Kidney (tissue), 13 donors: ENCODE measurements at regions not wholly inside any gene's neighbourhood (a gene's known extent, or its start where the extent isn't known, plus 50 kb on each side); places are given as distances from the start of the nearest gene placed in this dataset.

Experiments used
- DNase-seq, 5 donors: peaks; one replicate each; pipeline ENCODE4 v3.0.0-alpha.2; 2013 to 2020
- FAIRE-seq: peaks from 2 replicates; lab custom pipeline; 2012; peaks lifted over from hg19 to GRCh38; lab: Jason Lieb, UNC
- H3K27ac ChIP-seq, 2 donors: one replicate each; pipeline ENCODE4 v1.7.0; 2013; ENCODE audit warnings: low read depth in 2 of 2, low read length in 2 of 2, inconsistent platforms in 1 of 2
- H3K27me3 ChIP-seq: one replicate; pipeline ENCODE4 v1.7.1; 2013; ENCODE audit warnings: low read length, inconsistent platforms; ENCODE audit not compliant: control insufficient read depth, insufficient read depth
- H3K36me3 ChIP-seq, 3 donors: one replicate each; pipeline versions ENCODE4 v1.7.0 to v1.7.1; 2013; ENCODE audit warnings: low read length in 3 of 3, control low read depth in 1 of 3, inconsistent platforms in 1 of 3; ENCODE audit not compliant: insufficient read depth in 3 of 3, control insufficient read depth in 2 of 3
- H3K4me1 ChIP-seq, 3 donors: one replicate each; pipeline versions ENCODE4 v1.7.0 to v1.7.1; 2013; ENCODE audit warnings: low read length in 3 of 3, inconsistent platforms in 1 of 3, low read depth in 1 of 3; ENCODE audit not compliant: control insufficient read depth in 2 of 3, insufficient read depth in 2 of 3
- H3K4me3 ChIP-seq, 3 donors: one replicate each; pipeline versions ENCODE4 v1.7.0 to v1.8.1; 2013; ENCODE audit warnings: low read length in 3 of 3, control low read depth in 1 of 3, inconsistent platforms in 1 of 3
- H3K9ac ChIP-seq, 3 donors: one replicate each; pipeline versions ENCODE4 v1.7.0 to v1.7.1; 2013; ENCODE audit warnings: low read length in 3 of 3, control low read depth in 1 of 3, inconsistent platforms in 1 of 3
- H3K9me3 ChIP-seq, 3 donors: one replicate each; pipeline versions ENCODE4 v1.7.0 to v1.7.1; 2013; ENCODE audit warnings: low read length in 3 of 3, control low read depth in 1 of 3, inconsistent platforms in 1 of 3; ENCODE audit not compliant: control insufficient read depth in 2 of 3, insufficient read depth in 1 of 3
- intact Hi-C: fragments of 100-400 bp; cut with DNase I; formaldehyde crosslinking; loops from one replicate; pipeline ENCODE4 v1.11.1; 2022
- TF ChIP-seq, protein P1 (sequence below): IDR thresholded peaks from 3 replicates; pipeline ENCODE4 v1.5.1; 2012; ENCODE audit warnings: mild to moderate bottlenecking, moderate library complexity, borderline replicate concordance; ENCODE audit not compliant: insufficient read depth; ENCODE audit errors: extremely low read depth
- donor health status: control.
- donor health status: control.
- donor health status: control.
- donor health status: control.
- donor health status: control.
- donor health status: DM: yes; HTN: yes; CAD: no.
- donor health status: Normal renal cell carcinoma (clear cell type).

DNA sequence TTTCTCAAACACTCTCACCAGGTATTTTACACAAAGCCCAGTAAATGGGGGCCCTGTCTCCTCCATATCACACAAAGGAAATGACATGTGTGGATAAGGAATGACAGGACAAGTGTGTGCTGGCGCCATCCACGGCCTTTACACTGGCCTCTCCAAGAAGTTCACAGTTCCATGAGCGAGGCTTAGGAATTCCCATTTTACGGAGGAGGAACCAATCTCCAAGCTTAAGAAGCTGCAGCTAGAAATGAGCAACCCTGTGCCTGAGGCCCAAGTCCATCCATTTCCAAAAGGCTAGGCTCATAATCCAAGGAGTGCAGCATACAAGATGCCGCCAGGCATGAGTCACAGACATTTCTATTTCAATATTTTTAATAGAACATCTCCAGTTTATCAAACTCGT, 203.4 kb downstream of the AUH start:
- Histone ChIP-seq H3K9me3 (no peaks in the 10 kb centered on the region), H3K36me3 (no peaks in the 10 kb centered on the region), H3K27ac (no peak overlapping the region), H3K4me1 (peaks cover 0 to 8% (median 0%) of the 10 kb centered on the region in 3 donors), H3K9ac (no peak overlapping the region), H3K4me3 (no peak overlapping the region), H3K27me3 (no peaks in the 10 kb centered on the region)
- FAIRE-seq: no peak
- intact Hi-C loops: no loop called here
- no peak for DNase-seq
- TF ChIP-seq, protein P1, sequence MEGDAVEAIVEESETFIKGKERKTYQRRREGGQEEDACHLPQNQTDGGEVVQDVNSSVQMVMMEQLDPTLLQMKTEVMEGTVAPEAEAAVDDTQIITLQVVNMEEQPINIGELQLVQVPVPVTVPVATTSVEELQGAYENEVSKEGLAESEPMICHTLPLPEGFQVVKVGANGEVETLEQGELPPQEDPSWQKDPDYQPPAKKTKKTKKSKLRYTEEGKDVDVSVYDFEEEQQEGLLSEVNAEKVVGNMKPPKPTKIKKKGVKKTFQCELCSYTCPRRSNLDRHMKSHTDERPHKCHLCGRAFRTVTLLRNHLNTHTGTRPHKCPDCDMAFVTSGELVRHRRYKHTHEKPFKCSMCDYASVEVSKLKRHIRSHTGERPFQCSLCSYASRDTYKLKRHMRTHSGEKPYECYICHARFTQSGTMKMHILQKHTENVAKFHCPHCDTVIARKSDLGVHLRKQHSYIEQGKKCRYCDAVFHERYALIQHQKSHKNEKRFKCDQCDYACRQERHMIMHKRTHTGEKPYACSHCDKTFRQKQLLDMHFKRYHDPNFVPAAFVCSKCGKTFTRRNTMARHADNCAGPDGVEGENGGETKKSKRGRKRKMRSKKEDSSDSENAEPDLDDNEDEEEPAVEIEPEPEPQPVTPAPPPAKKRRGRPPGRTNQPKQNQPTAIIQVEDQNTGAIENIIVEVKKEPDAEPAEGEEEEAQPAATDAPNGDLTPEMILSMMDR: no peak

DNA sequence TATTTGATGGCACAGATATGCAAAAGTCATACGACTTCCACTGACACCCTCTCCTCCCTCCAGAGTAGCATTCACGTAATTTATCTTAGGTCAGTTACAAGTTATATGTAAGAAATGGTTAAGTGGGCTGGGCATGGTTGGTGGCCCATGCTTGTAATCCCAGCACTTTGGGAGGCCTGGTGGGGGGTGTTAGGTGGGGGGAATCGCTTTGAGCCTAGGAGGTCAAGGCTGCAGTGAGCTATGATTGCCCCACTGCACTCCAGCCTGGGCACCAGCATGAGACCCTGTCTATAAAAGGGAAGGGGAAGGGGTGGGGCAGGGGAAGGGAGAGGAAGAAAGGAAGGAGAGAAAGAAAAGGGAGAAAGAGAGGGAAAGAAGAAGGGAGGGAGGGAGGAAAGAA, 202.8 kb downstream of the AUH start:
- TF ChIP-seq, protein P1: no peak
- DNase-seq: no peak
- H3K9ac ChIP-seq: no peak overlapping the region
- FAIRE-seq: no peak
- no peaks in the 10 kb centered on the region for H3K27me3 ChIP-seq
- H3K4me3 ChIP-seq: no peak overlapping the region
- H3K36me3 ChIP-seq: no peaks in the 10 kb centered on the region
- no peak overlapping the region for H3K27ac ChIP-seq
- H3K9me3 ChIP-seq: no peaks in the 10 kb centered on the region
- peaks cover 0 to 13% (median 0%) of the 10 kb centered on the region in 3 donors for H3K4me1 ChIP-seq
- intact Hi-C loops: no loop called here

DNA sequence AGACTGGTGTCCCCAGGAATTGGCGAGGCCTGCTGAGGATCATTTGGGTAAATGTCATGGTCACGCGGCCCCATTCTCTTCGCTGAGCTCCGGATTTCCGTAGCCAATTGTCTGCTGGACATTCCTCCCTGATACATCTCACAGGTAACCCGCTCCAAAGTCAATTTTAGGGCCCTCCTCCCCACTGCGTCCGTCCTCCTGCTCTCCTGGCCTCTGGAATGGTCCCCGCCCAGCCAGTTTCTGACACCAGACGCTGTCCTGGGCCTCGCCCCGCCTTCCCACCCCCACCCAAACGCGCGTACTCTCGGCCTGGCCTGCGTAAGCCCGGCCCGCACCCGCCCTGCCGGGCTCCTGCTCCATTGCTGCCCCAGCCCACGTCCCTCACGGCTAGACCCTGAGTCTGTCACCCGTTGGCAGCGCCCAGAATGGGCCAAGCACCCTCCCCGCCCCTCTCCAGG, 202.0 kb downstream of the AUH start:
- Histone ChIP-seq H3K4me3 (peak overlapping the region in 1 of 3 donors; percentile 49), H3K27me3 (no peaks in the 10 kb centered on the region), H3K9ac (peak overlapping the region in 2 of 3 donors; percentile 22 to 61), H3K27ac (peak overlapping the region in 1 of 2 donors; percentile 28), H3K36me3 (no peaks in the 10 kb centered on the region), H3K4me1 (peaks cover 0 to 14% (median 0%) of the 10 kb centered on the region in 3 donors), H3K9me3 (no peaks in the 10 kb centered on the region)
- no peak for FAIRE-seq
- intact Hi-C loops: no loop called here
- TF ChIP-seq, protein P1: no peak
- DNase-seq: peak; percentile 45 to 83 (median 56)

DNA sequence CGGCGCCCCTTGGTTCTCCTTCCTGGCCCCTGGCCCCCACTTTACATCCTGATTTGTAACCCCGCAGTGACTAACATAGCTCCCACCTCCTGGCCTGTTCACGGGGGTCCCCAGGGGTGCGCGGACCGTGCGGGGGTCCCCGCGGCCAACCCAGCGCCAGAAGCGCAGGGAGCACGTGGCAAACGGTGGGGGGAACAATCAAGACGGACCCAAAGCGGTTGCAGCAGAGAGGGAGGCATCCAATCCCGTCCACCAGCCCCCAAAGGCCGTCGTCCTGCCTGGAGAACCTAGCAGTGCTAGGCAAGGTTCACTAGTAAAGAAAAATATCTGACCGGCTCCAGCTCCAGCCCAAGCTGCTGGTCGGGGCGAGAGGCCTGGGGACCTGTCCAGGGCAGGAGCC, 201.5 kb downstream of the AUH start:
- no peaks in the 10 kb centered on the region for H3K9me3 ChIP-seq
- FAIRE-seq: no peak
- TF ChIP-seq, protein P1: no peak
- peak in 1 of 5 donors; percentile 53 for DNase-seq
- H3K27me3 ChIP-seq: no peaks in the 10 kb centered on the region
- intact Hi-C loops: no loop called here
- no peak overlapping the region for H3K4me3 ChIP-seq
- no peak overlapping the region for H3K9ac ChIP-seq
- H3K27ac ChIP-seq: peak overlapping the region in 1 of 2 donors; percentile 28
- no peaks in the 10 kb centered on the region for H3K36me3 ChIP-seq
- peaks cover 0 to 14% (median 0%) of the 10 kb centered on the region in 3 donors for H3K4me1 ChIP-seq
